Neural progenitor cell (in vitro differentiated cells): ENCODE measurements at regions not wholly inside any gene's neighbourhood (a gene's known extent, or its start where the extent isn't known, plus 50 kb on each side); places are given as distances from the start of the nearest gene placed in this dataset.

Experiments
- DNase-seq: peaks from one replicate; pipeline ENCODE4 v3.0.0-alpha.2; 2016; ENCODE audit warnings: low spot score
- H2AFZ ChIP-seq: fragments of 200-600 bp; sonication (generic); replicated peaks from 2 replicates; pipeline ENCODE4 v1.6.1; 2016; ENCODE audit warnings: antibody characterized with exemption
- H3F3A ChIP-seq: fragments of 200-600 bp; sonication (generic); 2 replicates; pipeline ENCODE4 v1.6.1; 2016; ENCODE audit warnings: antibody characterized with exemption, low read depth
- H3K27ac ChIP-seq: fragments of 200-600 bp; sonication (generic); 2 replicates; pipeline ENCODE4 v1.5.1; 2016; ENCODE audit warnings: mild to moderate bottlenecking
- H3K27me3 ChIP-seq: fragments of 200-600 bp; sonication (generic); 2 replicates; pipeline ENCODE4 v1.6.1; 2016; ENCODE audit warnings: mild to moderate bottlenecking, moderate library complexity
- H3K36me3 ChIP-seq: fragments of 200-600 bp; sonication (generic); 2 replicates; pipeline ENCODE4 v1.5.1; 2016
- H3K4me1 ChIP-seq: fragments of 200-600 bp; sonication (generic); 2 replicates; pipeline ENCODE4 v1.6.1; 2016; ENCODE audit warnings: mixed run types
- H3K4me2 ChIP-seq: fragments of 200-600 bp; sonication (generic); 2 replicates; pipeline ENCODE4 v1.6.1; 2016
- H3K4me3 ChIP-seq: fragments of 200-600 bp; sonication (generic); 2 replicates; pipeline ENCODE4 v1.5.1; 2016
- H3K79me2 ChIP-seq: fragments of 200-600 bp; sonication (generic); 2 replicates; pipeline ENCODE4 v1.6.1; 2016; ENCODE audit warnings: low read depth
- H3K9ac ChIP-seq: fragments of 200-600 bp; sonication (generic); 2 replicates; pipeline ENCODE4 v1.6.1; 2016
- H3K9me3 ChIP-seq: fragments of 200-600 bp; sonication (generic); 2 replicates; pipeline ENCODE4 v1.5.1; 2016; ENCODE audit warnings: low read depth
- H4K20me1 ChIP-seq: fragments of 200-600 bp; sonication (generic); 2 replicates; pipeline ENCODE4 v1.6.1; 2016; ENCODE audit warnings: low read depth
- H3K27ac Mint-ChIP-seq: 3 replicates; pipeline ENCODE4 v1.8.0; 2021; ENCODE audit warnings: mixed read lengths
- H3K27me3 Mint-ChIP-seq: 2 replicates; pipeline ENCODE4 v1.8.0; 2022; ENCODE audit warnings: low read depth, mild to moderate bottlenecking, inconsistent platforms, moderate library complexity, mixed read lengths; ENCODE audit not compliant: insufficient read depth
- H3K36me3 Mint-ChIP-seq: 3 replicates; pipeline ENCODE4 v1.8.0; 2021; ENCODE audit warnings: mixed read lengths
- H3K4me1 Mint-ChIP-seq: 3 replicates; pipeline ENCODE4 v1.8.0; 2021; ENCODE audit warnings: mixed read lengths
- H3K4me3 Mint-ChIP-seq: 3 replicates; pipeline ENCODE4 v1.8.0; 2021; ENCODE audit warnings: mild to moderate bottlenecking, moderate library complexity, mixed read lengths
- H3K9me3 Mint-ChIP-seq: 3 replicates; pipeline ENCODE4 v1.8.0; 2020; ENCODE audit warnings: mixed read lengths
- EZH2 ChIP-seq: fragments of 200-600 bp; sonication (generic); IDR thresholded peaks from 2 replicates; pipeline ENCODE4 v1.6.1; 2017; ENCODE audit warnings: antibody characterized with exemption, mild to moderate bottlenecking, moderate library complexity
- EZH2phosphoT487 ChIP-seq: fragments of 200-600 bp; sonication (generic); IDR thresholded peaks from 2 replicates; pipeline ENCODE4 v1.6.1; 2017; ENCODE audit warnings: antibody characterized with exemption
- TF ChIP-seq, protein P1 (sequence below): fragments of 200-600 bp; sonication (generic); IDR thresholded peaks from 2 replicates; pipeline ENCODE4 v1.5.1; 2017; ENCODE audit warnings: antibody characterized with exemption, mild to moderate bottlenecking

- H3K4me3 ChIP-seq: no peak overlapping the region
- H3K36me3 Mint-ChIP-seq: no peaks in the 10 kb centered on the region
- H3K36me3 ChIP-seq: no peaks in the 10 kb centered on the region
- H2AFZ ChIP-seq: no peak overlapping the region
- no peak overlapping the region for H3K9ac ChIP-seq
- H3K27me3 Mint-ChIP-seq: peaks cover 7% of the 10 kb centered on the region
- peaks cover 23% of the 10 kb centered on the region for H3K4me1 Mint-ChIP-seq
- no peak overlapping the region for H3K27ac ChIP-seq
- no peaks in the 10 kb centered on the region for H3K9me3 Mint-ChIP-seq
- no peaks in the 10 kb centered on the region for H3K79me2 ChIP-seq
- H3K27me3 ChIP-seq: no peaks in the 10 kb centered on the region
- H3K27ac Mint-ChIP-seq: peak overlapping the region; percentile 8
- H3F3A ChIP-seq: no peaks in the 10 kb centered on the region
- DNase-seq: no peak
- no peak overlapping the region for H3K4me3 Mint-ChIP-seq
- H4K20me1 ChIP-seq: no peaks in the 10 kb centered on the region
- H3K9me3 ChIP-seq: no peaks in the 10 kb centered on the region
- TF ChIP-seq, protein P1, sequence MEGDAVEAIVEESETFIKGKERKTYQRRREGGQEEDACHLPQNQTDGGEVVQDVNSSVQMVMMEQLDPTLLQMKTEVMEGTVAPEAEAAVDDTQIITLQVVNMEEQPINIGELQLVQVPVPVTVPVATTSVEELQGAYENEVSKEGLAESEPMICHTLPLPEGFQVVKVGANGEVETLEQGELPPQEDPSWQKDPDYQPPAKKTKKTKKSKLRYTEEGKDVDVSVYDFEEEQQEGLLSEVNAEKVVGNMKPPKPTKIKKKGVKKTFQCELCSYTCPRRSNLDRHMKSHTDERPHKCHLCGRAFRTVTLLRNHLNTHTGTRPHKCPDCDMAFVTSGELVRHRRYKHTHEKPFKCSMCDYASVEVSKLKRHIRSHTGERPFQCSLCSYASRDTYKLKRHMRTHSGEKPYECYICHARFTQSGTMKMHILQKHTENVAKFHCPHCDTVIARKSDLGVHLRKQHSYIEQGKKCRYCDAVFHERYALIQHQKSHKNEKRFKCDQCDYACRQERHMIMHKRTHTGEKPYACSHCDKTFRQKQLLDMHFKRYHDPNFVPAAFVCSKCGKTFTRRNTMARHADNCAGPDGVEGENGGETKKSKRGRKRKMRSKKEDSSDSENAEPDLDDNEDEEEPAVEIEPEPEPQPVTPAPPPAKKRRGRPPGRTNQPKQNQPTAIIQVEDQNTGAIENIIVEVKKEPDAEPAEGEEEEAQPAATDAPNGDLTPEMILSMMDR: no peak
- TF ChIP-seq EZH2: no peak
- TF ChIP-seq EZH2phosphoT487: no peak
- H3K4me1 ChIP-seq: peaks cover 13% of the 10 kb centered on the region
- no peak overlapping the region for H3K4me2 ChIP-seq
Measured at GRCh38 chr2:175737722-175738361, 264.2 kb downstream of the LNPK start.

DNA sequence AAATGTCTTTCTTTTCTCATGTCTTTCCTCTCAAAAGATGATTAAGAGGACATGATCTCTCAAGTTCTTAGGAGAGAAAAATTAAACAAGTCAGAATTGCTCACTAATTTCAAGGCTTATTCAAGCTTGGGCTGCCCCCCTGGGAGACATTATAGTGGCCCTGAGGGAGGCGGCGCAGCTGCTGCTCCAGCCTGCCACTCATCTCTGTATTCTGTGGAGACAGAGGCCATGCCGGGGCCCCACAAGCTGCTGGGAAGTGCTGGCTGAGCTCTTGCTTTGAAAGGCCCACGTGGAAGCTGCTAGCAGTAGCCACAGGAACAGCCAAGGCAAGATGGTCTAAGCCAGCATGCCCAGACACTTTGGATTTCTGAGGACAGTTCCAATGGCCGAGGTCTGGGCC is 267.4 kb downstream of the LNPK start:
- Mint-ChIP-seq H3K36me3 (peaks cover 2% of the 10 kb centered on the region), H3K4me3 (no peak overlapping the region), H3K9me3 (peaks cover 2% of the 10 kb centered on the region), H3K4me1 (peaks cover 23% of the 10 kb centered on the region), H3K27me3 (peaks cover 7% of the 10 kb centered on the region), H3K27ac (no peak overlapping the region)
- DNase-seq: peak; percentile 33
- Histone ChIP-seq H3F3A (no peaks in the 10 kb centered on the region), H2AFZ (peak overlapping the region; percentile 4), H3K79me2 (no peaks in the 10 kb centered on the region), H4K20me1 (no peaks in the 10 kb centered on the region), H3K4me1 (peaks cover 13% of the 10 kb centered on the region), H3K9me3 (no peaks in the 10 kb centered on the region), H3K9ac (no peak overlapping the region), H3K4me3 (no peak overlapping the region), H3K27ac (no peak overlapping the region), H3K4me2 (no peak overlapping the region), H3K27me3 (no peaks in the 10 kb centered on the region), H3K36me3 (no peaks in the 10 kb centered on the region)
- TF ChIP-seq, protein P1: no peak
- TF ChIP-seq EZH2 (no peak), EZH2phosphoT487 (no peak)

DNA sequence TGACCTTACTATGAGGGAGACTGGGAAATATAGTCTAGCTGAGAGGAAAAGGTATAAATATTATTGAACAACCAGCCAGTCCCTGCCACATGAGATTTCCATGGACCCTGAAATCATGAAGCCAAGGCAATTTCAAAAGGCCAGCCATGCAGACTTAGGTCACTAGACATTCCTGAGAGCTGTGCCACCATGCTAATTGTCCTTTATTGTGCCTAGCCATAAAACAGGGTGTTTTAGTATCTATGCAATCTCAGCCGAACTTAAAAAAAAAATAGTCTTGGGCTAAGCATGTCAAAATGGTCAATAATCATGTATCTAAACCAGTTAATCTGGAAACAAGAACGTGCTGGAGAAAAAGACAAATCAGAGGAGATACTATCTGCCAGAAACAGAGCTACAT is 269.5 kb downstream of the LNPK start:
- Mint-ChIP-seq H3K9me3 (peaks cover 2% of the 10 kb centered on the region), H3K4me1 (peaks cover 23% of the 10 kb centered on the region), H3K4me3 (no peak overlapping the region), H3K36me3 (peaks cover 2% of the 10 kb centered on the region), H3K27ac (no peak overlapping the region), H3K27me3 (peaks cover 5% of the 10 kb centered on the region)
- H3K4me2 ChIP-seq: no peak overlapping the region
- TF ChIP-seq EZH2phosphoT487 (no peak), EZH2 (no peak)
- TF ChIP-seq, protein P1: no peak
- no peaks in the 10 kb centered on the region for H3K9me3 ChIP-seq
- no peak for DNase-seq
- no peaks in the 10 kb centered on the region for H3K27me3 ChIP-seq
- no peaks in the 10 kb centered on the region for H3K36me3 ChIP-seq
- H3K4me3 ChIP-seq: no peak overlapping the region
- H3K9ac ChIP-seq: no peak overlapping the region
- no peak overlapping the region for H2AFZ ChIP-seq
- no peak overlapping the region for H3K27ac ChIP-seq
- no peaks in the 10 kb centered on the region for H3F3A ChIP-seq
- H3K4me1 ChIP-seq: peaks cover 13% of the 10 kb centered on the region
- H4K20me1 ChIP-seq: no peaks in the 10 kb centered on the region
- no peaks in the 10 kb centered on the region for H3K79me2 ChIP-seq
